Smooth muscle cell (in vitro differentiated cells): ENCODE measurements at regions not wholly inside any gene's neighbourhood (a gene's known extent, or its start where the extent isn't known, plus 50 kb on each side); places are given as distances from the start of the nearest gene placed in this dataset.
A peak's percentile ranks its signal among the peaks of the same experiment; 100 is the strongest.

Experiments used
- DNase-seq: peaks from one replicate; lab custom pipeline; 2025; ENCODE audit not compliant: unreplicated experiment; lab: John Stamatoyannopoulos, UW
- H2AFZ ChIP-seq: fragments of 200-600 bp; sonication (generic); 2 replicates; pipeline ENCODE4 v1.6.0; 2016; ENCODE audit warnings: antibody characterized with exemption, low read depth, mild to moderate bottlenecking
- H3F3A ChIP-seq: fragments of 200-600 bp; sonication (generic); 2 replicates; pipeline ENCODE4 v1.6.0; 2017; ENCODE audit warnings: antibody characterized with exemption, low read depth
- H3K27ac ChIP-seq: fragments of 200-600 bp; sonication (generic); 2 replicates; pipeline ENCODE4 v1.5.1; 2016; ENCODE audit warnings: low read depth, mild to moderate bottlenecking
- H3K27me3 ChIP-seq: fragments of 200-600 bp; sonication (generic); 2 replicates; pipeline ENCODE4 v1.6.1; 2016; ENCODE audit warnings: low read depth, mild to moderate bottlenecking
- H3K36me3 ChIP-seq: fragments of 200-600 bp; sonication (generic); 2 replicates; pipeline ENCODE4 v1.5.1; 2016; ENCODE audit warnings: low read depth
- H3K4me1 ChIP-seq: fragments of 200-600 bp; sonication (generic); 2 replicates; pipeline ENCODE4 v1.5.1; 2016; ENCODE audit warnings: low read depth
- H3K4me2 ChIP-seq: fragments of 200-600 bp; sonication (generic); 2 replicates; pipeline ENCODE4 v1.6.0; 2016; ENCODE audit warnings: mild to moderate bottlenecking
- H3K4me3 ChIP-seq: fragments of 200-600 bp; sonication (generic); 2 replicates; pipeline ENCODE4 v1.5.1; 2016; ENCODE audit warnings: mild to moderate bottlenecking
- H3K79me2 ChIP-seq: fragments of 200-600 bp; sonication (generic); 2 replicates; pipeline ENCODE4 v1.6.0; 2016; ENCODE audit warnings: low read depth, mild to moderate bottlenecking
- H3K9ac ChIP-seq: fragments of 200-600 bp; sonication (generic); 2 replicates; pipeline ENCODE4 v1.6.0; 2016; ENCODE audit warnings: low read depth
- H3K9me3 ChIP-seq: fragments of 200-600 bp; sonication (generic); replicated peaks from 2 replicates; pipeline ENCODE4 v1.5.1; 2016; ENCODE audit warnings: low read depth
- H4K20me1 ChIP-seq: fragments of 200-600 bp; sonication (generic); 2 replicates; pipeline ENCODE4 v1.6.0; 2016; ENCODE audit warnings: low read depth
- WGBS: methylation state at CpG from one replicate; pipeline ENCODE4 v1.1.7; 2016; ENCODE audit warnings: low lambda C conversion rate; 5-methylcytosine and 5-hydroxymethylcytosine counted together
- TF ChIP-seq, protein P1 (sequence below): fragments of 200-600 bp; sonication (generic); IDR thresholded peaks from 2 replicates; pipeline ENCODE4 v1.5.1; 2017; ENCODE audit warnings: borderline replicate concordance, mild to moderate bottlenecking, antibody characterized with exemption; ENCODE audit not compliant: insufficient read depth, poor library complexity, severe bottlenecking

DNA sequence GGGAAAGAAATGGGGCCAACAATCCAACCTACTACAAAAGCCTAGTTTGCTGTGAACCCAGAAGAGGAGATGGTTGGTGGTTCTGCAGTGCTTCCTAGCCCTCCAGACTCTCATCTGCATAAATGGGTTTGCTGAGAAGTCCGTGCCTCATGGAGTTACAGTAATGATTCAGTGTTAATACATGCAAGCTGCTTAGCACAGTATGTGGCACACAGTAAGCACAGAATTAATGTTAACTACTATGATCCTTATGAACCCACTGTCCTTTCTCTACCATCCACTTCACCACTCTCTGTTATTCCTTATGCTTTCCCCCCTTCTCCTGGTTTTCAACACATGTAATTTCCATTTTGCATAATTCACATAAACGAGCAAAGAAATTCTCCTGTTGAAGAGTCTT, 100.0 kb downstream of the ACTBL2 start:
- H3K9me3 ChIP-seq, result no peaks in the 10 kb centered on the region
- H3K9ac ChIP-seq, result peak overlapping the region; percentile 32
- H3K4me3 ChIP-seq, result no peak overlapping the region
- 31% methylated on average over 2 of the region's 2 CpGs for WGBS
- peak overlapping the region; percentile 72 for H3K4me2 ChIP-seq
- TF ChIP-seq, protein P1, sequence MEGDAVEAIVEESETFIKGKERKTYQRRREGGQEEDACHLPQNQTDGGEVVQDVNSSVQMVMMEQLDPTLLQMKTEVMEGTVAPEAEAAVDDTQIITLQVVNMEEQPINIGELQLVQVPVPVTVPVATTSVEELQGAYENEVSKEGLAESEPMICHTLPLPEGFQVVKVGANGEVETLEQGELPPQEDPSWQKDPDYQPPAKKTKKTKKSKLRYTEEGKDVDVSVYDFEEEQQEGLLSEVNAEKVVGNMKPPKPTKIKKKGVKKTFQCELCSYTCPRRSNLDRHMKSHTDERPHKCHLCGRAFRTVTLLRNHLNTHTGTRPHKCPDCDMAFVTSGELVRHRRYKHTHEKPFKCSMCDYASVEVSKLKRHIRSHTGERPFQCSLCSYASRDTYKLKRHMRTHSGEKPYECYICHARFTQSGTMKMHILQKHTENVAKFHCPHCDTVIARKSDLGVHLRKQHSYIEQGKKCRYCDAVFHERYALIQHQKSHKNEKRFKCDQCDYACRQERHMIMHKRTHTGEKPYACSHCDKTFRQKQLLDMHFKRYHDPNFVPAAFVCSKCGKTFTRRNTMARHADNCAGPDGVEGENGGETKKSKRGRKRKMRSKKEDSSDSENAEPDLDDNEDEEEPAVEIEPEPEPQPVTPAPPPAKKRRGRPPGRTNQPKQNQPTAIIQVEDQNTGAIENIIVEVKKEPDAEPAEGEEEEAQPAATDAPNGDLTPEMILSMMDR, result no peak
- no peaks in the 10 kb centered on the region for H3K4me1 ChIP-seq
- H2AFZ ChIP-seq, result no peak overlapping the region
- no peaks in the 10 kb centered on the region for H3K27me3 ChIP-seq
- no peaks in the 10 kb centered on the region for H4K20me1 ChIP-seq
- no peak for DNase-seq
- H3K27ac ChIP-seq, result peak overlapping the region; percentile 91
- no peaks in the 10 kb centered on the region for H3K36me3 ChIP-seq
- H3F3A ChIP-seq, result peaks cover 4% of the 10 kb centered on the region
- H3K79me2 ChIP-seq, result no peaks in the 10 kb centered on the region

DNA sequence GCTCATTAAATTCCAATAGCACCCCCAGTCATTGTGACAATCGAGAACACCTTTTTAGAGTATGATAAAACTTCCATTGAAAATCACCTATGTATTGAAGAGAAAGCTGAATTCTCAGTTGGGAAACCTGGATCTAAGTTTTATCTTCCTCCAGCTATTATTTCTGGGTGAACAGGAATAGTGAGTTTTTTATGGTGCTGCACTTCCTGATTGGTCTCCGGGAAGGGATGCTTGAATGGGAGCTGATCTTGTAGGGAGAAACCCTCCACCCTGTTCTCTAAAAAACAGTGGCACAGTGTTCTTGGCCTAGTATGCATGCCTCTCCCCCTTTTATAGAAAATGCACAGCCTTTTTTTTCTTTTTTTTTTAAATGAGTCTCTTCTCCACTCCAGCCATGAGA, 112.2 kb downstream of the ACTBL2 start:
- 87% methylated on average over 2 of the region's 2 CpGs for WGBS
- DNase-seq, result no peak
- no peaks in the 10 kb centered on the region for H3K79me2 ChIP-seq
- peaks cover 7% of the 10 kb centered on the region for H3K4me1 ChIP-seq
- H4K20me1 ChIP-seq, result no peaks in the 10 kb centered on the region
- no peaks in the 10 kb centered on the region for H3K27me3 ChIP-seq
- H3F3A ChIP-seq, result no peaks in the 10 kb centered on the region
- no peak overlapping the region for H3K4me2 ChIP-seq
- no peak overlapping the region for H2AFZ ChIP-seq
- H3K36me3 ChIP-seq, result no peaks in the 10 kb centered on the region
- H3K4me3 ChIP-seq, result no peak overlapping the region
- H3K27ac ChIP-seq, result no peak overlapping the region
- H3K9ac ChIP-seq, result no peak overlapping the region
- TF ChIP-seq, protein P1, result no peak
- no peaks in the 10 kb centered on the region for H3K9me3 ChIP-seq

DNA sequence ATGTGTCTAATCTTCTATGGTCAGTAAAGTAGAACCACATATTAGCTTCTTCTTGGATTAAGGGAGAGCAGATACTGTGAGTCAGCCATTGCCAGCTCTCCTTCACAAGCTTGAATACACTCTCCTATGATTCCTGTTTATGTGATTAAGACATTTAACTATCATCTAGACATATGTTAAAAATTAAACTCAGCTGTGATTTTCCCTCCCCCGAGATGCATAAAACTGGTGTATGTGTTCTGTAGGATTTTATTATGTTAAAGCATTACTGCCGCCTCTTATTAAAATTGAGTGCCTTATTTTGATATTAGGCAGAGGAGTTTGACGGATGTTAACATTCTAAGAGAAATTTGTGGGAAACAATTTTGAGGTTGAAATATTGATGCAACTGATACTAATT, 114.6 kb downstream of the ACTBL2 start:
- Histone ChIP-seq H3K4me3 (no peak overlapping the region), H3K9ac (no peak overlapping the region), H2AFZ (no peak overlapping the region), H3K9me3 (no peaks in the 10 kb centered on the region), H3K79me2 (no peaks in the 10 kb centered on the region), H3K27me3 (no peaks in the 10 kb centered on the region), H3K4me2 (peak overlapping the region; percentile 28), H3K4me1 (peaks cover 7% of the 10 kb centered on the region), H3K36me3 (no peaks in the 10 kb centered on the region), H3K27ac (peak overlapping the region; percentile 35), H4K20me1 (no peaks in the 10 kb centered on the region), H3F3A (no peaks in the 10 kb centered on the region)
- WGBS, result 68% methylated on average over 3 of the region's 3 CpGs
- no peak for DNase-seq
- TF ChIP-seq, protein P1, result no peak

DNA sequence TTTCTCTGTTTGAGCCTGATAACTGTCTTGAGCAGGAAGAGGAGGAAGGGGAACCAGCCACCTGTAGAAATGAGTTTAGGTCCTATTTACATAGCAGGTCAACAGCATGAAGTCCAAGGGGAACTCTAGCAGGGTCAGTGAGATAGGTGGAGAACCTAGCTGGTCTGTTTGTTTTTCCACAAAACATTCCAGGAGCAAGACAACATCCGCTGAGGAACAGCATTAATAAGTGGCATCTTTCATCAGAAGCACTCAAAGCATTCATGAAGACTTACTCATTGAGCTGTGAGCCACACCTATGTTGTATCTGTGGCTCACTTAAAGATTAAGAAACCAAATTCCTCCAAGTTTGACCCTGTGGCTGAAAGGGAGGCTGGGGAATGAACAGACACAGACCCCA, 115.9 kb downstream of the ACTBL2 start:
- Histone ChIP-seq H3K4me1 (peaks cover 7% of the 10 kb centered on the region), H3K36me3 (no peaks in the 10 kb centered on the region), H3K4me2 (no peak overlapping the region), H3K4me3 (no peak overlapping the region), H3K79me2 (no peaks in the 10 kb centered on the region), H3K27me3 (no peaks in the 10 kb centered on the region), H3K27ac (peak overlapping the region; percentile 65), H3K9ac (no peak overlapping the region), H3F3A (no peaks in the 10 kb centered on the region), H3K9me3 (no peaks in the 10 kb centered on the region), H2AFZ (no peak overlapping the region), H4K20me1 (no peaks in the 10 kb centered on the region)
- TF ChIP-seq, protein P1, result no peak
- no peak for DNase-seq
- WGBS, result 45% methylated on average over 1 of the region's 1 CpG
